ENCODE measurements at regions not wholly inside any gene's neighbourhood (a gene's known extent, or its start where the extent isn't known, plus 50 kb on each side); places are given as distances from the start of the nearest gene placed in this dataset.
A peak's percentile ranks its signal among the peaks of the same experiment; 100 is the strongest.
"Not testable (repeated sequence)": the region's sequence is repeated elsewhere in the genome, so short reads cannot be mapped to it uniquely, and the experiment has no call there.

GRCh38 chr13:50636007-50636704, 207.3 kb downstream of the DLEU7 start:
- DNase-seq (ENCODE audit: low read depth, low spot score), result no peak

GRCh38 chr13:50643060-50643459, 200.4 kb downstream of the DLEU7 start:
- DNase-seq (ENCODE audit: low read depth, low spot score), result no peak

GRCh38 chr13:50644081-50644871, 199.2 kb downstream of the DLEU7 start:
- no peak for DNase-seq (ENCODE audit: low read depth, low spot score)

GRCh38 chr13:50645092-50645491, 198.4 kb downstream of the DLEU7 start:
- DNase-seq (ENCODE audit: low read depth, low spot score), result peak; percentile 9

- peak; percentile 16 for DNase-seq (ENCODE audit: low read depth, low spot score)
Measured at GRCh38 chr13:50646070-50646469, 197.4 kb downstream of the DLEU7 start.

- DNase-seq (ENCODE audit: low read depth, low spot score), result no peak
Measured at GRCh38 chr13:50649211-50649610, 194.3 kb downstream of the DLEU7 start.

- no peak for DNase-seq (ENCODE audit: low read depth, low spot score)
Measured at GRCh38 chr13:50650592-50651504, 192.6 kb downstream of the DLEU7 start.

- DNase-seq (ENCODE audit: low read depth, low spot score), result no peak
Measured at GRCh38 chr13:50651922-50652321, 191.6 kb downstream of the DLEU7 start.

GRCh38 chr13:50654331-50654730, 189.2 kb downstream of the DLEU7 start:
- no peak for DNase-seq (ENCODE audit: low read depth, low spot score)

- DNase-seq (ENCODE audit: low read depth, low spot score), result not testable (repeated sequence)
Measured at GRCh38 chr13:50661881-50662280, 181.6 kb downstream of the DLEU7 start.

- no peak for DNase-seq (ENCODE audit: low read depth, low spot score)
Measured at GRCh38 chr13:50664951-50665350, 178.5 kb downstream of the DLEU7 start.

- no peak for DNase-seq (ENCODE audit: low read depth, low spot score)
Measured at GRCh38 chr13:50668049-50668448, 175.4 kb downstream of the DLEU7 start.

- DNase-seq (ENCODE audit: low read depth, low spot score), result no peak
Measured at GRCh38 chr13:50668691-50669271, 174.7 kb downstream of the DLEU7 start.

- DNase-seq (ENCODE audit: low read depth, low spot score), result no peak
Measured at GRCh38 chr13:50670272-50670671, 173.2 kb downstream of the DLEU7 start.

- no peak for DNase-seq (ENCODE audit: low read depth, low spot score)
Measured at GRCh38 chr13:50670847-50671496, 172.5 kb downstream of the DLEU7 start.

GRCh38 chr13:50671497-50671850, 172.0 kb downstream of the DLEU7 start:
- DNase-seq (ENCODE audit: low read depth, low spot score), result no peak

- DNase-seq (ENCODE audit: low read depth, low spot score), result no peak
Measured at GRCh38 chr13:50672025-50672424, 171.5 kb downstream of the DLEU7 start.

GRCh38 chr13:50675651-50676050, 167.8 kb downstream of the DLEU7 start:
- DNase-seq (ENCODE audit: low read depth, low spot score), result no peak

GRCh38 chr13:50676602-50677001, 166.9 kb downstream of the DLEU7 start:
- peak; percentile 77 for DNase-seq (ENCODE audit: low read depth, low spot score)

- DNase-seq (ENCODE audit: low read depth, low spot score), result peak; percentile 13
Measured at GRCh38 chr13:50677258-50677657, 166.2 kb downstream of the DLEU7 start.

All from astrocyte of the hippocampus (primary cell).